Neural progenitor cell (in vitro differentiated cells): ENCODE measurements at regions not wholly inside any gene's neighbourhood (a gene's known extent, or its start where the extent isn't known, plus 50 kb on each side); places are given as distances from the start of the nearest gene placed in this dataset.

Experiments used
- DNase-seq: peaks from one replicate; pipeline ENCODE4 v3.0.0-alpha.2; 2016; ENCODE audit warnings: low spot score
- H2AFZ ChIP-seq: fragments of 200-600 bp; sonication (generic); replicated peaks from 2 replicates; pipeline ENCODE4 v1.6.1; 2016; ENCODE audit warnings: antibody characterized with exemption
- H3F3A ChIP-seq: fragments of 200-600 bp; sonication (generic); 2 replicates; pipeline ENCODE4 v1.6.1; 2016; ENCODE audit warnings: antibody characterized with exemption, low read depth
- H3K27ac ChIP-seq: fragments of 200-600 bp; sonication (generic); 2 replicates; pipeline ENCODE4 v1.5.1; 2016; ENCODE audit warnings: mild to moderate bottlenecking
- H3K27me3 ChIP-seq: fragments of 200-600 bp; sonication (generic); 2 replicates; pipeline ENCODE4 v1.6.1; 2016; ENCODE audit warnings: mild to moderate bottlenecking, moderate library complexity
- H3K36me3 ChIP-seq: fragments of 200-600 bp; sonication (generic); 2 replicates; pipeline ENCODE4 v1.5.1; 2016
- H3K4me1 ChIP-seq: fragments of 200-600 bp; sonication (generic); 2 replicates; pipeline ENCODE4 v1.6.1; 2016; ENCODE audit warnings: mixed run types
- H3K4me2 ChIP-seq: fragments of 200-600 bp; sonication (generic); 2 replicates; pipeline ENCODE4 v1.6.1; 2016
- H3K4me3 ChIP-seq: fragments of 200-600 bp; sonication (generic); 2 replicates; pipeline ENCODE4 v1.5.1; 2016
- H3K79me2 ChIP-seq: fragments of 200-600 bp; sonication (generic); 2 replicates; pipeline ENCODE4 v1.6.1; 2016; ENCODE audit warnings: low read depth
- H3K9ac ChIP-seq: fragments of 200-600 bp; sonication (generic); 2 replicates; pipeline ENCODE4 v1.6.1; 2016
- H3K9me3 ChIP-seq: fragments of 200-600 bp; sonication (generic); 2 replicates; pipeline ENCODE4 v1.5.1; 2016; ENCODE audit warnings: low read depth
- H4K20me1 ChIP-seq: fragments of 200-600 bp; sonication (generic); 2 replicates; pipeline ENCODE4 v1.6.1; 2016; ENCODE audit warnings: low read depth
- H3K27ac Mint-ChIP-seq: 3 replicates; pipeline ENCODE4 v1.8.0; 2021; ENCODE audit warnings: mixed read lengths
- H3K27me3 Mint-ChIP-seq: 2 replicates; pipeline ENCODE4 v1.8.0; 2022; ENCODE audit warnings: low read depth, mild to moderate bottlenecking, inconsistent platforms, moderate library complexity, mixed read lengths; ENCODE audit not compliant: insufficient read depth
- H3K36me3 Mint-ChIP-seq: 3 replicates; pipeline ENCODE4 v1.8.0; 2021; ENCODE audit warnings: mixed read lengths
- H3K4me1 Mint-ChIP-seq: 3 replicates; pipeline ENCODE4 v1.8.0; 2021; ENCODE audit warnings: mixed read lengths
- H3K4me3 Mint-ChIP-seq: 3 replicates; pipeline ENCODE4 v1.8.0; 2021; ENCODE audit warnings: mild to moderate bottlenecking, moderate library complexity, mixed read lengths
- H3K9me3 Mint-ChIP-seq: 3 replicates; pipeline ENCODE4 v1.8.0; 2020; ENCODE audit warnings: mixed read lengths
- EZH2 ChIP-seq: fragments of 200-600 bp; sonication (generic); IDR thresholded peaks from 2 replicates; pipeline ENCODE4 v1.6.1; 2017; ENCODE audit warnings: antibody characterized with exemption, mild to moderate bottlenecking, moderate library complexity
- EZH2phosphoT487 ChIP-seq: fragments of 200-600 bp; sonication (generic); IDR thresholded peaks from 2 replicates; pipeline ENCODE4 v1.6.1; 2017; ENCODE audit warnings: antibody characterized with exemption
- TF ChIP-seq, protein P1 (sequence below): fragments of 200-600 bp; sonication (generic); IDR thresholded peaks from 2 replicates; pipeline ENCODE4 v1.5.1; 2017; ENCODE audit warnings: antibody characterized with exemption, mild to moderate bottlenecking

DNA sequence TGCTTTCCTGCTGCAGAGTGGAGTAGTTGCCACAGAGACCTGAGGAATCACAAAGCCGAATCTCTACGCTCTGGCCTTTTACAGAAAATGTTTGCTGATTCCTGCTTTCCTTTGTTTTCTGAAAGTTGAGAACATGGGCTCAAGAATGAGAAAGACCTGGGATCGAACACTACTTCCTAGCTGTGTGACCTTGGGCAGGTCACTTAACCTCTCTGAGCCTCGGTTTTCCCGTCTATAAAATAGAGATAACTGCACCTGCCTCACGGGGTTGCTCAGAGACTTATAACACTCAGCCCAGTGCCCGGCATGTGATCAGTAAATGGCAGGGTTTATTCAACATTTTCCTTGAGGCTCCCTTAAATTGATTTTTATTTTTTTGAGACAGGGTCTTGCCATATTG, 70.9 kb upstream of the ALX4 start:
- no peaks in the 10 kb centered on the region for H3F3A ChIP-seq
- H3K27me3 Mint-ChIP-seq = peaks cover 13% of the 10 kb centered on the region
- no peaks in the 10 kb centered on the region for H3K79me2 ChIP-seq
- TF ChIP-seq EZH2 (no peak), EZH2phosphoT487 (no peak)
- TF ChIP-seq, protein P1, sequence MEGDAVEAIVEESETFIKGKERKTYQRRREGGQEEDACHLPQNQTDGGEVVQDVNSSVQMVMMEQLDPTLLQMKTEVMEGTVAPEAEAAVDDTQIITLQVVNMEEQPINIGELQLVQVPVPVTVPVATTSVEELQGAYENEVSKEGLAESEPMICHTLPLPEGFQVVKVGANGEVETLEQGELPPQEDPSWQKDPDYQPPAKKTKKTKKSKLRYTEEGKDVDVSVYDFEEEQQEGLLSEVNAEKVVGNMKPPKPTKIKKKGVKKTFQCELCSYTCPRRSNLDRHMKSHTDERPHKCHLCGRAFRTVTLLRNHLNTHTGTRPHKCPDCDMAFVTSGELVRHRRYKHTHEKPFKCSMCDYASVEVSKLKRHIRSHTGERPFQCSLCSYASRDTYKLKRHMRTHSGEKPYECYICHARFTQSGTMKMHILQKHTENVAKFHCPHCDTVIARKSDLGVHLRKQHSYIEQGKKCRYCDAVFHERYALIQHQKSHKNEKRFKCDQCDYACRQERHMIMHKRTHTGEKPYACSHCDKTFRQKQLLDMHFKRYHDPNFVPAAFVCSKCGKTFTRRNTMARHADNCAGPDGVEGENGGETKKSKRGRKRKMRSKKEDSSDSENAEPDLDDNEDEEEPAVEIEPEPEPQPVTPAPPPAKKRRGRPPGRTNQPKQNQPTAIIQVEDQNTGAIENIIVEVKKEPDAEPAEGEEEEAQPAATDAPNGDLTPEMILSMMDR = no peak
- no peak overlapping the region for H3K4me3 Mint-ChIP-seq
- no peak overlapping the region for H2AFZ ChIP-seq
- H3K27me3 ChIP-seq = no peaks in the 10 kb centered on the region
- H3K27ac Mint-ChIP-seq = no peak overlapping the region
- no peak overlapping the region for H3K9ac ChIP-seq
- no peaks in the 10 kb centered on the region for H4K20me1 ChIP-seq
- H3K4me3 ChIP-seq = no peak overlapping the region
- no peaks in the 10 kb centered on the region for H3K36me3 Mint-ChIP-seq
- no peaks in the 10 kb centered on the region for H3K9me3 ChIP-seq
- H3K4me1 ChIP-seq = peaks cover 11% of the 10 kb centered on the region
- H3K9me3 Mint-ChIP-seq = peaks cover 2% of the 10 kb centered on the region
- DNase-seq = no peak
- no peaks in the 10 kb centered on the region for H3K36me3 ChIP-seq
- H3K27ac ChIP-seq = no peak overlapping the region
- no peak overlapping the region for H3K4me2 ChIP-seq
- H3K4me1 Mint-ChIP-seq = peaks cover 22% of the 10 kb centered on the region

DNA sequence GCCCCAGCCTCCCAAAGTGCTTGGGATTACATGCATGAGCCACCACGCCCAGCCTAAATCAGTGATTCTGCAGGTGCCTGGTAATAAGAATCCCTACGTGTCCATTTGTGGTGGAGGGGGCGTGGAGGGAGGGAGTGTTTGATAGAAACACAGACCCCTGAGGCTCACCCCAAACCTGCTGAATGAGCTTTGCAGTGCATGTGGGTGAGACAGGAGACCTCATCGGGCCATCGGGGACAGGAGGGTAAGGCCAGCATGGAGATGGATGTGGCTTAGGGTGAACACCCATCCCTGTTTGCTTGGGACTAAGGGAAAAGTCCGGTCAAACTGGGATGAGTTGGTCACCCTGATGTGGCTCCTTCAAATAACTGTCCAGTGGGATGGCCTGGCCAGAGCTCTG, 71.3 kb upstream of the ALX4 start:
- Histone ChIP-seq H3K9ac (no peak overlapping the region), H2AFZ (no peak overlapping the region), H3K4me3 (no peak overlapping the region), H3K36me3 (no peaks in the 10 kb centered on the region), H3K9me3 (no peaks in the 10 kb centered on the region), H4K20me1 (no peaks in the 10 kb centered on the region), H3K27me3 (no peaks in the 10 kb centered on the region), H3K79me2 (no peaks in the 10 kb centered on the region), H3K4me1 (peaks cover 11% of the 10 kb centered on the region), H3K4me2 (no peak overlapping the region), H3K27ac (no peak overlapping the region), H3F3A (no peaks in the 10 kb centered on the region)
- no peak overlapping the region for H3K27ac Mint-ChIP-seq
- peaks cover 13% of the 10 kb centered on the region for H3K27me3 Mint-ChIP-seq
- TF ChIP-seq EZH2 (no peak), EZH2phosphoT487 (no peak)
- TF ChIP-seq, protein P1 = no peak
- no peaks in the 10 kb centered on the region for H3K36me3 Mint-ChIP-seq
- no peak for DNase-seq
- no peak overlapping the region for H3K4me3 Mint-ChIP-seq
- no peaks in the 10 kb centered on the region for H3K9me3 Mint-ChIP-seq
- peaks cover 20% of the 10 kb centered on the region for H3K4me1 Mint-ChIP-seq

DNA sequence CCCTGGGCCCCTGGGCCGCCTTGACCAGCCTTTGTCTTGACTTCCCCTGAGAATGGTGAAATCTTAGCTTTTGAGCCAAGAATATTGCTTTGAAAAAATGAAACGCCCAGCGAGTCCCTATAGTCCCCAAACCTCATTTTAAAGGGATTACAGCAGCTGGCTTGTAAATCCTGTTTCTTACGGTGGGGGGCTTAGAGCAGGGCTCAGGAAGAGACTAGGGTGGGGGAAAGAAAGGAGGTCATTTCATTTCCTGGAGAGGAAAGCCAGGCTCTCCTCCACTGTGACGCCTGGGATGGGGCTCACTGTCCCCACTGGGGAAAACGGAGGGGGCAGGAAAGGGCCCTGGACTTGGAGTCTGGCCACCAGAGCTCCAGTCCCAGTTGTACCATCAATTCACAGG, 72.2 kb upstream of the ALX4 start:
- Mint-ChIP-seq H3K27ac (no peak overlapping the region), H3K4me3 (no peak overlapping the region), H3K27me3 (peaks cover 13% of the 10 kb centered on the region), H3K4me1 (peaks cover 18% of the 10 kb centered on the region), H3K36me3 (no peaks in the 10 kb centered on the region), H3K9me3 (no peaks in the 10 kb centered on the region)
- no peak overlapping the region for H2AFZ ChIP-seq
- TF ChIP-seq EZH2phosphoT487 (no peak), EZH2 (no peak)
- TF ChIP-seq, protein P1 = no peak
- H3K36me3 ChIP-seq = no peaks in the 10 kb centered on the region
- no peaks in the 10 kb centered on the region for H3K27me3 ChIP-seq
- no peaks in the 10 kb centered on the region for H3K79me2 ChIP-seq
- H3K4me2 ChIP-seq = peak overlapping the region; percentile 31
- H3F3A ChIP-seq = no peaks in the 10 kb centered on the region
- peaks cover 11% of the 10 kb centered on the region for H3K4me1 ChIP-seq
- H3K27ac ChIP-seq = no peak overlapping the region
- no peak overlapping the region for H3K9ac ChIP-seq
- H4K20me1 ChIP-seq = no peaks in the 10 kb centered on the region
- H3K4me3 ChIP-seq = no peak overlapping the region
- no peaks in the 10 kb centered on the region for H3K9me3 ChIP-seq
- DNase-seq = no peak
